Liver (tissue), 7 donors: ENCODE measurements at regions not wholly inside any gene's neighbourhood (a gene's known extent, or its start where the extent isn't known, plus 50 kb on each side); places are given as distances from the start of the nearest gene placed in this dataset.
A peak's percentile ranks its signal among the peaks of the same experiment; 100 is the strongest.

Experiments
- DNase-seq: peaks from one replicate; pipeline ENCODE4 v3.0.0-alpha.2; 2017; ENCODE audit warnings: low spot score
- H3K27ac ChIP-seq, 2 donors: one replicate each; pipeline ENCODE4 v1.7.0; 2013; ENCODE audit warnings: inconsistent platforms in 2 of 2, low read length in 2 of 2, control low read depth in 1 of 2, low read depth in 1 of 2, mild to moderate bottlenecking in 1 of 2
- H3K27me3 ChIP-seq, 4 donors: one replicate each; pipeline versions ENCODE4 v1.6.1 to v1.7.0; 2013; ENCODE audit warnings: low read length in 3 of 4, inconsistent platforms in 1 of 4, mild to moderate bottlenecking in 1 of 4, moderate library complexity in 1 of 4; ENCODE audit not compliant: control insufficient read depth in 4 of 4, insufficient read depth in 4 of 4
- H3K36me3 ChIP-seq, 4 donors: one replicate each; pipeline versions ENCODE4 v1.6.1 to v1.7.0; 2013; ENCODE audit warnings: low read length in 3 of 4, mild to moderate bottlenecking in 3 of 4, low read depth in 1 of 4, moderate library complexity in 1 of 4; ENCODE audit not compliant: control insufficient read depth in 4 of 4, insufficient read depth in 3 of 4
- H3K4me1 ChIP-seq, 4 donors: one replicate each; pipeline versions ENCODE4 v1.6.1 to v1.7.0; 2013; ENCODE audit warnings: low read length in 3 of 4, mild to moderate bottlenecking in 3 of 4, moderate library complexity in 1 of 4; ENCODE audit not compliant: control insufficient read depth in 4 of 4, insufficient read depth in 4 of 4
- H3K4me3 ChIP-seq, 3 donors: one replicate each; pipeline versions ENCODE4 v1.6.1 to v1.7.0; 2013; ENCODE audit warnings: low read length in 3 of 3, control low read depth in 1 of 3, low read depth in 1 of 3, mild to moderate bottlenecking in 1 of 3
- H3K9ac ChIP-seq, 2 donors: one replicate each; pipeline ENCODE4 v1.7.0; 2013; ENCODE audit warnings: low read length in 2 of 2, mild to moderate bottlenecking in 2 of 2, moderate library complexity in 2 of 2, control low read depth in 1 of 2, low read depth in 1 of 2
- H3K9me3 ChIP-seq, 4 donors: one replicate each; pipeline versions ENCODE4 v1.6.1 to v1.7.0; 2013; ENCODE audit warnings: low read length in 3 of 4; ENCODE audit not compliant: control insufficient read depth in 4 of 4
- ATF3 ChIP-seq: IDR thresholded peaks from 2 replicates; pipeline ENCODE4 v1.6.1; 2016; ENCODE audit warnings: antibody characterized with exemption
- EGR1 ChIP-seq, 2 donors: IDR thresholded peaks; 2 replicates each; pipeline ENCODE4 v1.6.1; 2016 to 2018; ENCODE audit warnings: antibody characterized with exemption in 2 of 2, low read depth in 2 of 2
- FOXA1 ChIP-seq: IDR thresholded peaks from 2 replicates; pipeline ENCODE4 v1.6.1; 2016; ENCODE audit warnings: antibody characterized with exemption
- FOXA2 ChIP-seq: IDR thresholded peaks from 2 replicates; pipeline ENCODE4 v1.6.1; 2016; ENCODE audit warnings: antibody characterized with exemption
- GABPA ChIP-seq, 2 donors: IDR thresholded peaks in 1 of 2; conservative IDR thresholded peaks in 1 of 2; 2 replicates each; pipeline ENCODE4 v1.6.1; 2016; ENCODE audit warnings: antibody characterized with exemption in 2 of 2, mild to moderate bottlenecking in 1 of 2, moderate library complexity in 1 of 2
- HNF4A ChIP-seq, 2 donors: conservative IDR thresholded peaks; 2 replicates each; pipeline ENCODE4 v1.6.1; 2016; ENCODE audit warnings: antibody characterized with exemption in 2 of 2, mild to moderate bottlenecking in 2 of 2
- HNF4G ChIP-seq: IDR thresholded peaks from 2 replicates; pipeline ENCODE4 v1.6.1; 2016; ENCODE audit warnings: antibody characterized with exemption
- JUND ChIP-seq, 2 donors: IDR thresholded peaks; 2 replicates each; pipeline ENCODE4 v1.6.1; 2016; ENCODE audit warnings: antibody characterized with exemption in 2 of 2
- MAX ChIP-seq: IDR thresholded peaks from 2 replicates; pipeline ENCODE4 v1.6.1; 2016; ENCODE audit warnings: antibody characterized with exemption
- NR2F2 ChIP-seq: IDR thresholded peaks from 2 replicates; pipeline ENCODE4 v1.6.1; 2016; ENCODE audit warnings: antibody characterized with exemption
- RAD21 ChIP-seq, 2 donors: IDR thresholded peaks; 2 replicates each; pipeline ENCODE4 v1.6.1; 2016; ENCODE audit warnings: antibody characterized with exemption in 2 of 2, mild to moderate bottlenecking in 2 of 2
- RXRA ChIP-seq, 2 donors: IDR thresholded peaks; 2 replicates each; pipeline ENCODE4 v1.6.1; 2017 to 2018; ENCODE audit warnings: antibody characterized with exemption in 2 of 2, mild to moderate bottlenecking in 1 of 2
- SP1 ChIP-seq: IDR thresholded peaks from 2 replicates; pipeline ENCODE4 v1.6.1; 2018; ENCODE audit warnings: antibody characterized with exemption, mild to moderate bottlenecking
- TAF1 ChIP-seq: conservative IDR thresholded peaks from 2 replicates; pipeline ENCODE4 v1.6.1; 2016; ENCODE audit warnings: antibody characterized with exemption, mild to moderate bottlenecking
- ZBTB33 ChIP-seq: IDR thresholded peaks from 2 replicates; pipeline ENCODE4 v1.6.1; 2016; ENCODE audit warnings: antibody characterized with exemption
- WGBS: extraction: QIAGEN DNeasy Blood & Tissue Kit; methylation state at CpG from one replicate; pipeline ENCODE4 v1.1.7; 2013; 5-methylcytosine and 5-hydroxymethylcytosine counted together
- TF ChIP-seq, protein P1 (sequence below): IDR thresholded peaks from 2 replicates; pipeline ENCODE4 v1.6.1; 2016; ENCODE audit warnings: antibody characterized with exemption, mild to moderate bottlenecking
- donor health status: healthy.
- donor health status: healthy.
- donor health status: healthy.
- donor health status: healthy.

DNA sequence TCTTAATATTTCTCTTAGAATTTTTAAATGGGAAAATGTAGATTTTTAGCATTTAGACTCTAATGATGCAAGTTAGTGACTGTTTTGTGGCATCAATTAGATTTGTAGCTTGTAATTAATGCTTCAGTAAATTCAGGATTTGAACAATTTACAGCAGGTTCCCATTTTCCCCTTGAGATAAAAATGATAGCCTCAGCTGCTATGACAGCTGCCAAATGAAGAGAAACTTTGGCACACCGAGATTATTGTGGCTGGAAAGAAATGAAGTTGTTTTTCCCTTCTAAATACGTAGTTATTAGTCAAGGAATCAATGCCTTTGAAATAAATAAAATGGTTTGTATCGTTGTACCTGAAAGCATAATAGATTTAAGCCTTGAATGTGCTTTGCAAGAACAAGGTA is 206.4 kb upstream of the P2RY1 start:
- no peak for TF ChIP-seq ATF3
- no peak for TF ChIP-seq HNF4G
- no peak for TF ChIP-seq EGR1 (IDR thresholded peaks at IDR 0.05; ENCODE audit: low read depth in 2 of 2)
- TF ChIP-seq FOXA1, result no peak
- TF ChIP-seq FOXA2, result no peak
- no peak for TF ChIP-seq SP1
- TF ChIP-seq RXRA (IDR thresholded peaks at IDR 0.05), result no peak
- no peak for TF ChIP-seq MAX
- Histone ChIP-seq H3K4me1 (no peaks in the 10 kb centered on the region), H3K36me3 (no peaks in the 10 kb centered on the region), H3K4me3 (no peak overlapping the region), H3K9me3 (no peaks in the 10 kb centered on the region), H3K27me3 (no peaks in the 10 kb centered on the region), H3K27ac (no peak overlapping the region), H3K9ac (no peak overlapping the region)
- no peak for DNase-seq
- 78% methylated on average over 3 of the region's 3 CpGs for WGBS

DNA sequence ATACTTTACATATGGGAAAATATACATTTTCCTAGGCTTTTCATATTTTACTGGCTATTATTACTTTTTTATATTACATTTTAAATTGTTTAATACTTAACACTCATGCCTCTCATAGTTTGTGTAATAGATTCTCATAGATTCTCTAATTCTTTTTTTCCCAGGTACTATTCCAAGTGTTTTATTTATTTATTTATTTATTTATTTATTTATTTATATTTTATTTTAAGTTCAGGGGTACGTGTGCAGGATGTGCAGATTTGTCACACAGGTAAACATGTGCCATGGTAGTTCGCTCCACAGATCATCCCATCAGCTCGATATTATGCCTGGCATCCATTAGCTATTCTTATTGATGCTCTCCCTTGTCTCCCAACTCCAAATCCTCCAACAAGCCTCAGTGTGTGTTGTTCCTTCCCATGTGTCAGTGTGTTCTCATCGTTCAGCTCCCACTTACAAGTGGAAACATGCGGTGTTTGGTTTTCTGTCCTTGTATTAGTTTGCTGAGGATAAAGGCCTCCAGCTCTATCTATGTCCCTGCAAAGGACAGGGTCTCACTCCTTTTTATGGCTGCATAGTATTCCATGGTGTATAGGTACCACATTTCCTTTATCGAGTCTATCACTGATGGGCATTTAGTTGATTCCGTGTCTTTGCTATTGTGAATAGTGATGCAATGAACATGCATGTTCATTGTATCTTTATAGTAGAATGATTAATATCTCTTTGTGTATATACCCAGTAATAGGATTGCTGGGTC is 205.4 kb upstream of the P2RY1 start:
- DNase-seq, result no peak
- no peaks in the 10 kb centered on the region for H3K36me3 ChIP-seq
- TF ChIP-seq FOXA1, result no peak
- H3K9ac ChIP-seq, result no peak overlapping the region
- no peaks in the 10 kb centered on the region for H3K9me3 ChIP-seq
- no peak overlapping the region for H3K4me3 ChIP-seq
- H3K27ac ChIP-seq, result no peak overlapping the region
- no peaks in the 10 kb centered on the region for H3K4me1 ChIP-seq
- no peaks in the 10 kb centered on the region for H3K27me3 ChIP-seq
- 96% methylated on average over 7 of the region's 7 CpGs for WGBS

DNA sequence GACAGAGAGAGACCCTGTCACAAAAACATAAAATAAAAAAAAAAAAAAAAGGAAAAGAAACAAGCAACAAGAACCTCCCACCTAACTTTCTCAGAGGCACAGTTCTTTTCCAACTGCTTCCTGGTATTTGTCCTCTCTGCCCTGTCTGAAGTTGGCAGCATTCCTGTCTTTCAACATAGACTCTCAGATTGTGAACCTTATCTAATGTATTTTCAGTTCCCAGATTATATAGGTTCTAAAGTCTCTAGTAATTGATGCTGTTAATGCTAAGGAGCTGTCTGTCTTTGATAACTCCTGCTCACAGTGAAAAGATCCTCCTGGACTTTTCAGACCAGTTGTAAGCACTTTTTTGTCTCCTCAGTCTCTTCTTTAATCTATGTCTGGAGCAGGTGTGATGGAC is 199.5 kb upstream of the P2RY1 start:
- Histone ChIP-seq H3K27ac (no peak overlapping the region), H3K36me3 (no peaks in the 10 kb centered on the region), H3K27me3 (no peaks in the 10 kb centered on the region), H3K9me3 (no peaks in the 10 kb centered on the region), H3K4me3 (no peak overlapping the region), H3K9ac (no peak overlapping the region), H3K4me1 (no peaks in the 10 kb centered on the region)
- DNase-seq, result no peak
- TF ChIP-seq RAD21 (IDR thresholded peaks at IDR 0.05) (peak in 1 of 2 donors; percentile 5), TAF1 (no peak), HNF4A (conservative IDR thresholded peaks at IDR 0.05) (peak; percentile 18 to 23)

GRCh38 chr3:152636651-152637050 is 198.3 kb upstream of the P2RY1 start:
- Histone ChIP-seq H3K9ac (no peak overlapping the region), H3K36me3 (no peaks in the 10 kb centered on the region), H3K9me3 (no peaks in the 10 kb centered on the region), H3K27me3 (no peaks in the 10 kb centered on the region), H3K4me3 (no peak overlapping the region), H3K4me1 (no peaks in the 10 kb centered on the region), H3K27ac (no peak overlapping the region)
- WGBS, result 95% methylated on average over 4 of the region's 4 CpGs
- DNase-seq, result no peak
- TF ChIP-seq ZBTB33 (no peak), HNF4A (conservative IDR thresholded peaks at IDR 0.05) (no peak), RXRA (IDR thresholded peaks at IDR 0.05) (no peak), NR2F2 (no peak), TAF1 (no peak), JUND (IDR thresholded peaks at IDR 0.05) (no peak), RAD21 (IDR thresholded peaks at IDR 0.05) (no peak), EGR1 (IDR thresholded peaks at IDR 0.05; ENCODE audit: low read depth in 2 of 2) (no peak), FOXA2 (no peak), GABPA (IDR thresholded peaks at IDR 0.05 in 1 of 2, conservative IDR thresholded peaks at IDR 0.05 in 1 of 2) (no peak)
- TF ChIP-seq, protein P1, sequence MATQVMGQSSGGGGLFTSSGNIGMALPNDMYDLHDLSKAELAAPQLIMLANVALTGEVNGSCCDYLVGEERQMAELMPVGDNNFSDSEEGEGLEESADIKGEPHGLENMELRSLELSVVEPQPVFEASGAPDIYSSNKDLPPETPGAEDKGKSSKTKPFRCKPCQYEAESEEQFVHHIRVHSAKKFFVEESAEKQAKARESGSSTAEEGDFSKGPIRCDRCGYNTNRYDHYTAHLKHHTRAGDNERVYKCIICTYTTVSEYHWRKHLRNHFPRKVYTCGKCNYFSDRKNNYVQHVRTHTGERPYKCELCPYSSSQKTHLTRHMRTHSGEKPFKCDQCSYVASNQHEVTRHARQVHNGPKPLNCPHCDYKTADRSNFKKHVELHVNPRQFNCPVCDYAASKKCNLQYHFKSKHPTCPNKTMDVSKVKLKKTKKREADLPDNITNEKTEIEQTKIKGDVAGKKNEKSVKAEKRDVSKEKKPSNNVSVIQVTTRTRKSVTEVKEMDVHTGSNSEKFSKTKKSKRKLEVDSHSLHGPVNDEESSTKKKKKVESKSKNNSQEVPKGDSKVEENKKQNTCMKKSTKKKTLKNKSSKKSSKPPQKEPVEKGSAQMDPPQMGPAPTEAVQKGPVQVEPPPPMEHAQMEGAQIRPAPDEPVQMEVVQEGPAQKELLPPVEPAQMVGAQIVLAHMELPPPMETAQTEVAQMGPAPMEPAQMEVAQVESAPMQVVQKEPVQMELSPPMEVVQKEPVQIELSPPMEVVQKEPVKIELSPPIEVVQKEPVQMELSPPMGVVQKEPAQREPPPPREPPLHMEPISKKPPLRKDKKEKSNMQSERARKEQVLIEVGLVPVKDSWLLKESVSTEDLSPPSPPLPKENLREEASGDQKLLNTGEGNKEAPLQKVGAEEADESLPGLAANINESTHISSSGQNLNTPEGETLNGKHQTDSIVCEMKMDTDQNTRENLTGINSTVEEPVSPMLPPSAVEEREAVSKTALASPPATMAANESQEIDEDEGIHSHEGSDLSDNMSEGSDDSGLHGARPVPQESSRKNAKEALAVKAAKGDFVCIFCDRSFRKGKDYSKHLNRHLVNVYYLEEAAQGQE, result no peak
